ENCODE measurements at regions not wholly inside any gene's neighbourhood (a gene's known extent, or its start where the extent isn't known, plus 50 kb on each side); places are given as distances from the start of the nearest gene placed in this dataset.

- POLR2A ChIA-PET, result no interaction called here
- ATAC-seq, result no peak
- no peak for DNase-seq
- Mint-ChIP-seq H3K36me3 (peaks cover 0 to 4% (median 0%) of the 10 kb centered on the region in 3 donors), H3K4me3 (no peak overlapping the region), H3K9me3 (peaks cover 2 to 29% (median 13%) of the 10 kb centered on the region in 9 donors), H3K27me3 (no peaks in the 10 kb centered on the region), H3K4me1 (no peaks in the 10 kb centered on the region), H3K27ac (no peak overlapping the region)
Measured at GRCh38 chr5:21665524-21665923, 1187.6 kb downstream of the CDH12 start.

GRCh38 chr5:21663082-21663481, 1190.1 kb downstream of the CDH12 start:
- Mint-ChIP-seq H3K36me3 (peaks cover 0 to 4% (median 0%) of the 10 kb centered on the region in 3 donors), H3K4me3 (no peak overlapping the region), H3K4me1 (no peaks in the 10 kb centered on the region), H3K27me3 (no peaks in the 10 kb centered on the region), H3K9me3 (peaks cover 2 to 41% (median 14%) of the 10 kb centered on the region in 9 donors), H3K27ac (no peak overlapping the region)
- ATAC-seq, result no peak
- POLR2A ChIA-PET, result no interaction called here
- no peak for DNase-seq

DNA sequence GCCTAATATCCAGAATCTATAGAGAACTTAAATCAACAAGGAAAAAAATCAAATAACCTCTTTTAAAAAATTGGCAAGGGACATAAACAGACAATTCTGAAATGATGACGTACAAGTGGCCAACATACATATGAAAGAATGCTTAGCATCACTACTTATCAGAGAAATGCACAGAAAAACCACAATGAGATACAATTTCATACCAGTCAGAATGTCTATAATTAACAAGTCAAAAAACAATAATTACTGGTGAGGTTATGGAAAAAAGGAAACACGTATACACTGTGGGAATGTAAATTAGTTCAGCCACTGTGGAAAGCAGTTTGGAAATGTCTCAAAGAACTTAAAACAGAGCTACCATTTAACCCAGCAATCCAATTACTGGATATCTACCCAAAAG, 1192.0 kb downstream of the CDH12 start:
- peaks cover 2 to 41% (median 14%) of the 10 kb centered on the region in 9 donors for H3K9me3 Mint-ChIP-seq
- H3K36me3 Mint-ChIP-seq, result peaks cover 0 to 4% (median 0%) of the 10 kb centered on the region in 3 donors
- H3K4me3 Mint-ChIP-seq, result no peak overlapping the region
- POLR2A ChIA-PET, result no interaction called here
- H3K27me3 Mint-ChIP-seq, result no peaks in the 10 kb centered on the region
- no peak overlapping the region for H3K27ac Mint-ChIP-seq
- no peak for DNase-seq
- H3K4me1 Mint-ChIP-seq, result no peaks in the 10 kb centered on the region
- no peak for ATAC-seq

- POLR2A ChIA-PET, result no interaction called here
- H3K27me3 Mint-ChIP-seq, result no peaks in the 10 kb centered on the region
- no peaks in the 10 kb centered on the region for H3K36me3 Mint-ChIP-seq
- DNase-seq, result no peak
- ATAC-seq, result no peak
- peaks cover 0 to 12% (median 2%) of the 10 kb centered on the region in 9 donors for H3K9me3 Mint-ChIP-seq
- H3K27ac Mint-ChIP-seq, result no peak overlapping the region
- no peak overlapping the region for H3K4me3 Mint-ChIP-seq
- H3K4me1 Mint-ChIP-seq, result no peaks in the 10 kb centered on the region
Measured at GRCh38 chr5:21654556-21654955, 1198.6 kb downstream of the CDH12 start.

DNA sequence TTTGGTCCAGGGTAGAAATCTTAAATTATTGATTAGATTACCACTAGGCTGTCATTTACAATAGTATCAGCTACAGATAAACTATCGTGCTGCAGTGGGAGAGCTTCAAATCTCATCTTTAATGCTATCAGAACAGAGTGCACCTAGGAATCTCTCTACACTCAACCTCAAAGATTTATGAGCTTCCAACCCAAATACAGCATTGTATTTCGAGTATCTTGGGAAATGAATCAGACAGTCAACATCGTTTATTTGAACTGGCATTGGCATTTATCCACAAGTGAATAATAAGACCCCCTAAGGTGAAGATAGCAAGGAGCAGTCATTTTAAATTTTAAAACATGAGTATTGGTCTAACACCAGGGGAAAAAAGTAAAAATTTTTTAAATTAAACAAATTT, 1203.2 kb downstream of the CDH12 start:
- no peak overlapping the region for H3K4me3 Mint-ChIP-seq
- no peaks in the 10 kb centered on the region for H3K4me1 Mint-ChIP-seq
- H3K27me3 Mint-ChIP-seq, result no peaks in the 10 kb centered on the region
- H3K36me3 Mint-ChIP-seq, result no peaks in the 10 kb centered on the region
- DNase-seq, result no peak
- POLR2A ChIA-PET, result no interaction called here
- peaks cover 0 to 6% (median 1%) of the 10 kb centered on the region in 9 donors for H3K9me3 Mint-ChIP-seq
- no peak for ATAC-seq
- H3K27ac Mint-ChIP-seq, result no peak overlapping the region

DNA sequence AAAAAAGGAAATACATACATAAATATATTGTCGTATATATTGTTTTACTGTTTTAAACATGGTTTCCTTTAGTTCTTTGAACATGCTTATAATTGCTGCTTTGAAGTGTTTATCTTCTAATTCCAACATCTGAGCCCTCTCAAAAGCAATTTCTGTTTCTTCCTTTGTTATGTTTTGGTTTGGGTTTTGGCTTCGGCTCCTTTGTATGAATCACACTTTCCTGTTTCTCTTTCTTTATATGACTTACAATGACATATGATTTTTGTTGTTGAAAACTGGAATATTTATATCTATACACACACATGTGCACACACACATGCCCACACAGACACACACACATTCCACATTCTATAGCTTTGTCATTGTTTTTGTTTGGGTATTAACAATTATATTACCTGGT, 1206.7 kb downstream of the CDH12 start:
- H3K27ac Mint-ChIP-seq, result no peak overlapping the region
- POLR2A ChIA-PET, result no interaction called here
- no peak overlapping the region for H3K4me3 Mint-ChIP-seq

GRCh38 chr5:21644032-21644431, 1209.1 kb downstream of the CDH12 start:
- Mint-ChIP-seq H3K27me3 (no peaks in the 10 kb centered on the region), H3K4me1 (no peaks in the 10 kb centered on the region), H3K9me3 (peaks cover 0 to 3% (median 0%) of the 10 kb centered on the region in 9 donors), H3K36me3 (no peaks in the 10 kb centered on the region), H3K27ac (peak overlapping the region in 1 of 10 donors; percentile 38), H3K4me3 (no peak overlapping the region)
- ATAC-seq (no peak), DNase-seq (no peak)
- POLR2A ChIA-PET, result no interaction called here

More for the DNA sequence above, 1206.7 kb downstream of the CDH12 start:
- ATAC-seq, result no peak
- Mint-ChIP-seq H3K36me3 (no peaks in the 10 kb centered on the region), H3K4me1 (no peaks in the 10 kb centered on the region), H3K9me3 (peaks cover 0 to 6% (median 0%) of the 10 kb centered on the region in 9 donors), H3K27me3 (no peaks in the 10 kb centered on the region)
- no peak for DNase-seq

DNA sequence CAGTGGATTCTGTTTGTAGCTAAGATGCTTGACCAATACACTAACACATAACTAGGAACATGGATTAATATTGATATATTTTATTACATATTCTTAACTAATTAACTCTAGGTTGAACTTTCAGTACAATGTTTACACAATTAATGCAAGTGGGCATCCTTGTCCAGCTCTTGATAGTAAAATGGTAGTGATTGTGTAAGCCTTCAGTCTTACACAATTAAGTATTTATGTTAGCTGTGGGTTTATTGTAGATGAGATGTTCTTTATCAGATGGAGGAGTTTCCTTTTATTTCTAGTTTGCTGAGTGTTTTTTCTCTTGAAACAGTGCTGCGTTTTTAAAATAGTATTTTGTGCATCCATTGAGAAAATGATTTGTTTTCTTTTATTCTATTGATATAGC, 1210.8 kb downstream of the CDH12 start:
- Mint-ChIP-seq H3K27ac (no peak overlapping the region), H3K4me1 (no peaks in the 10 kb centered on the region), H3K27me3 (no peaks in the 10 kb centered on the region), H3K4me3 (no peak overlapping the region), H3K9me3 (peaks cover 0 to 6% (median 0%) of the 10 kb centered on the region in 9 donors), H3K36me3 (no peaks in the 10 kb centered on the region)
- DNase-seq (no peak), ATAC-seq (no peak)
- POLR2A ChIA-PET, result no interaction called here

- Mint-ChIP-seq H3K27me3 (no peaks in the 10 kb centered on the region), H3K4me3 (no peak overlapping the region), H3K27ac (no peak overlapping the region), H3K4me1 (no peaks in the 10 kb centered on the region), H3K36me3 (peaks cover 0 to 5% (median 2%) of the 10 kb centered on the region in 3 donors), H3K9me3 (peaks cover 0 to 21% (median 5%) of the 10 kb centered on the region in 9 donors)
- no peak for ATAC-seq
- POLR2A ChIA-PET, result no interaction called here
- DNase-seq, result no peak
Measured at GRCh38 chr5:21623831-21624230, 1229.3 kb downstream of the CDH12 start.

GRCh38 chr5:21615195-21615765, 1237.9 kb downstream of the CDH12 start:
- Mint-ChIP-seq H3K36me3 (no peaks in the 10 kb centered on the region), H3K4me3 (no peak overlapping the region), H3K4me1 (no peaks in the 10 kb centered on the region), H3K27me3 (no peaks in the 10 kb centered on the region), H3K27ac (no peak overlapping the region), H3K9me3 (peaks cover 0 to 29% (median 5%) of the 10 kb centered on the region in 9 donors)
- DNase-seq (no peak), ATAC-seq (no peak)
- POLR2A ChIA-PET, result no interaction called here

- Mint-ChIP-seq H3K36me3 (no peaks in the 10 kb centered on the region), H3K4me3 (no peak overlapping the region), H3K4me1 (no peaks in the 10 kb centered on the region), H3K27me3 (no peaks in the 10 kb centered on the region), H3K27ac (no peak overlapping the region), H3K9me3 (peaks cover 0 to 29% (median 5%) of the 10 kb centered on the region in 9 donors)
- POLR2A ChIA-PET, result no interaction called here
- no peak for DNase-seq
- ATAC-seq, result no peak
Measured at GRCh38 chr5:21613971-21614488, 1239.1 kb downstream of the CDH12 start.

DNA sequence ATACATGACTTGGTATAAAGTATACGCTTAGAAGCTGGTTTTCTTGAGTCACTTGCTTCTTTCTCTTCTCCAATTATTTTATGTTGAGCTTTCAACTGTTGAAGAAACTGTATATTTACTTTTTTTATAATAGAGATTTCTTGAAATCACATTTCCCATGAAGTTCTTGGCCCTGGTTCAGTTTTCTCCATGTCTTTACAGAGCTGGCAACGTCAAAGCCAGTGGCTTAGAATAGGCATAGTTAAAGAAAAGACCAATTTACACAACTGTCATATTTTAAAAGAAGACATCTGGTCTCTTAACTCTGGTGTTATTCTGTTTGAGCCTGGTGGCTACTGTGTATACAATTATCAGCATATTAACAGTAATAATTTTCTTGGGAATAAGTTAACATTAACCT, 1249.3 kb downstream of the CDH12 start:
- H3K27ac Mint-ChIP-seq, result no peak overlapping the region
- no peaks in the 10 kb centered on the region for H3K27me3 Mint-ChIP-seq
- H3K9me3 Mint-ChIP-seq, result peaks cover 0 to 2% (median 0%) of the 10 kb centered on the region in 9 donors
- ATAC-seq, result no peak
- POLR2A ChIA-PET, result no interaction called here
- DNase-seq, result no peak
- H3K4me1 Mint-ChIP-seq, result no peaks in the 10 kb centered on the region
- H3K4me3 Mint-ChIP-seq, result no peak overlapping the region
- H3K36me3 Mint-ChIP-seq, result no peaks in the 10 kb centered on the region

GRCh38 chr5:21594566-21594965, 1258.6 kb downstream of the CDH12 start:
- no peak overlapping the region for H3K4me3 Mint-ChIP-seq
- H3K27ac Mint-ChIP-seq, result no peak overlapping the region
- DNase-seq (no peak), ATAC-seq (no peak)
- no peaks in the 10 kb centered on the region for H3K27me3 Mint-ChIP-seq
- peaks cover 0 to 18% (median 0%) of the 10 kb centered on the region in 3 donors for H3K36me3 Mint-ChIP-seq
- H3K9me3 Mint-ChIP-seq, result peaks cover 0 to 41% (median 20%) of the 10 kb centered on the region in 9 donors
- H3K4me1 Mint-ChIP-seq, result no peaks in the 10 kb centered on the region
- POLR2A ChIA-PET, result no interaction called here

DNA sequence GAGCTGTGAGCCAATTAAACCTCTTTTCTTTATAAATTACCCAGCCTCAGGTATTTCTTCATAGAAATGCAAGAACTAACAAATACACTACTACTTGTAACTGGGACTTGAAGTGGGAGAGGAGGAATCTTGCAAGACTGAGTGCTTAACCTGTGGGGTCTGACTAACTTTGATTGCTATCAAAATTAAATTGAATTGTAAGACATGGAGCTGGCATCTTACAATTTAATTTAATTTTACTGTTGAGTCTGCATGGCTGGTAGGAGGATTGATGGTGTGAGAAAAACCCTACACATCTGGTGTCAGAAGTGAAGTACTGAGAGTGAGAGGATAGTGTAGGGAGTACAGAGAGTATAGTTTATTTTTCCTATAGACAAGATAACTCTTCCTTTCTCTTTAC, 1259.9 kb downstream of the CDH12 start:
- no peaks in the 10 kb centered on the region for H3K27me3 Mint-ChIP-seq
- no peak overlapping the region for H3K4me3 Mint-ChIP-seq

More for the DNA sequence above, 1259.9 kb downstream of the CDH12 start:
- no peak for DNase-seq
- POLR2A ChIA-PET, result no interaction called here
- Mint-ChIP-seq H3K27ac (no peak overlapping the region), H3K36me3 (peaks cover 0 to 27% (median 9%) of the 10 kb centered on the region in 3 donors), H3K4me1 (no peaks in the 10 kb centered on the region), H3K9me3 (peaks cover 0 to 41% (median 20%) of the 10 kb centered on the region in 9 donors)
- ATAC-seq, result no peak

Data from naive thymus-derived CD8-positive, alpha-beta T cell (primary cell).